Mesendoderm (in vitro differentiated cells): ENCODE measurements at regions not wholly inside any gene's neighbourhood (a gene's known extent, or its start where the extent isn't known, plus 50 kb on each side); places are given as distances from the start of the nearest gene placed in this dataset.

Experiments used
- DNase-seq: peaks from one replicate; pipeline ENCODE4 v3.0.0; 2013
- H2AK5ac ChIP-seq: 2 replicates; pipeline ENCODE4 v1.6.1; 2013; ENCODE audit warnings: low read length, inconsistent platforms
- H2BK120ac ChIP-seq: 2 replicates; pipeline ENCODE4 v1.6.1; 2013; ENCODE audit warnings: low read depth, mild to moderate bottlenecking, low read length, moderate library complexity, mixed read lengths
- H2BK15ac ChIP-seq: replicated peaks from 2 replicates; pipeline ENCODE4 v1.6.1; 2013; ENCODE audit warnings: low read depth, mild to moderate bottlenecking, moderate library complexity
- H2BK5ac ChIP-seq: 2 replicates; pipeline ENCODE4 v1.6.1; 2013; ENCODE audit warnings: low read length, inconsistent platforms
- H3K18ac ChIP-seq: 2 replicates; pipeline ENCODE4 v1.6.1; 2013; ENCODE audit warnings: mild to moderate bottlenecking, low read length, mixed read lengths
- H3K23ac ChIP-seq: one replicate; pipeline ENCODE4 v1.6.1; 2013; ENCODE audit warnings: low read length
- H3K27ac ChIP-seq: 2 replicates; pipeline ENCODE4 v1.5.1; 2013; ENCODE audit warnings: low read depth, mild to moderate bottlenecking, inconsistent platforms, low read length, moderate library complexity
- H3K27me3 ChIP-seq: 2 replicates; pipeline ENCODE4 v1.6.1; 2013; ENCODE audit warnings: low read length, control low read depth, mild to moderate bottlenecking, inconsistent platforms; ENCODE audit not compliant: insufficient read depth, poor library complexity
- H3K36me3 ChIP-seq: 2 replicates; pipeline ENCODE4 v1.6.1; 2013; ENCODE audit warnings: low read length, inconsistent platforms; ENCODE audit not compliant: control insufficient read depth, insufficient read depth
- H3K4ac ChIP-seq: one replicate; pipeline ENCODE4 v1.6.1; 2013; ENCODE audit warnings: low read depth, mild to moderate bottlenecking, low read length, moderate library complexity
- H3K4me1 ChIP-seq: 2 replicates; pipeline ENCODE4 v1.6.1; 2013; ENCODE audit warnings: low read depth, low read length, inconsistent platforms; ENCODE audit not compliant: control insufficient read depth
- H3K4me2 ChIP-seq: 2 replicates; pipeline ENCODE4 v1.6.1; 2013; ENCODE audit warnings: low read length
- H3K4me3 ChIP-seq: 2 replicates; pipeline ENCODE4 v1.5.1; 2013; ENCODE audit warnings: mild to moderate bottlenecking, low read length
- H3K56ac ChIP-seq: one replicate; pipeline ENCODE4 v1.6.1; 2013; ENCODE audit warnings: low read length
- H3K79me1 ChIP-seq: 2 replicates; pipeline ENCODE4 v1.6.1; 2013; ENCODE audit warnings: low read length, inconsistent platforms
- H3K79me2 ChIP-seq: 2 replicates; pipeline ENCODE4 v1.6.1; 2013; ENCODE audit warnings: mild to moderate bottlenecking, low read length; ENCODE audit not compliant: control insufficient read depth, insufficient read depth
- H3K9ac ChIP-seq: 2 replicates; pipeline ENCODE4 v1.6.1; 2013; ENCODE audit warnings: low read length, inconsistent platforms
- H4K5ac ChIP-seq: one replicate; pipeline ENCODE4 v1.6.1; 2013; ENCODE audit warnings: low read length
- H4K8ac ChIP-seq: one replicate; pipeline ENCODE4 v1.6.1; 2013; ENCODE audit warnings: low read depth, mild to moderate bottlenecking, control low read depth, low read length, moderate library complexity
- WGBS: extraction: QIAGEN DNeasy Blood & Tissue Kit; methylation state at CpG from one replicate; pipeline ENCODE4 v1.1.7; 2013; ENCODE audit warnings: low lambda C conversion rate, missing lambda C conversion rate; ENCODE audit not compliant: insufficient coverage; ENCODE audit errors: extremely low coverage; 5-methylcytosine and 5-hydroxymethylcytosine counted together

GRCh38 chr15:38945551-38946298, 381.1 kb upstream of the RASGRP1 start:
- WGBS: no CpG with 5 or more reads among the region's 5 CpGs
- H2BK15ac ChIP-seq: no peak overlapping the region
- no peaks in the 10 kb centered on the region for H3K36me3 ChIP-seq
- no peak overlapping the region for H3K18ac ChIP-seq
- no peaks in the 10 kb centered on the region for H3K27me3 ChIP-seq
- H3K4ac ChIP-seq: no peak overlapping the region
- no peak overlapping the region for H3K4me2 ChIP-seq
- no peaks in the 10 kb centered on the region for H3K79me1 ChIP-seq
- no peak overlapping the region for H3K9ac ChIP-seq
- peak; percentile 37 for DNase-seq
- H4K8ac ChIP-seq: no peak overlapping the region
- no peak overlapping the region for H3K4me3 ChIP-seq
- H2BK120ac ChIP-seq: no peak overlapping the region
- H3K56ac ChIP-seq: no peak overlapping the region
- no peak overlapping the region for H3K23ac ChIP-seq
- H3K79me2 ChIP-seq: no peaks in the 10 kb centered on the region
- no peak overlapping the region for H4K5ac ChIP-seq
- H2BK5ac ChIP-seq: no peak overlapping the region
- H3K27ac ChIP-seq: no peak overlapping the region
- H3K4me1 ChIP-seq: no peaks in the 10 kb centered on the region
- no peak overlapping the region for H2AK5ac ChIP-seq

GRCh38 chr15:38954090-38954489, 389.5 kb upstream of the RASGRP1 start:
- Histone ChIP-seq H3K9ac (no peak overlapping the region), H3K23ac (no peak overlapping the region), H3K18ac (no peak overlapping the region), H3K27me3 (no peaks in the 10 kb centered on the region), H3K79me1 (no peaks in the 10 kb centered on the region), H3K4me2 (no peak overlapping the region), H2AK5ac (no peak overlapping the region), H4K8ac (no peak overlapping the region), H3K56ac (no peak overlapping the region), H4K5ac (no peak overlapping the region), H3K27ac (no peak overlapping the region), H2BK15ac (no peak overlapping the region), H3K4me3 (no peak overlapping the region), H2BK120ac (no peak overlapping the region), H2BK5ac (no peak overlapping the region), H3K36me3 (no peaks in the 10 kb centered on the region), H3K79me2 (no peaks in the 10 kb centered on the region), H3K4me1 (no peaks in the 10 kb centered on the region), H3K4ac (no peak overlapping the region)
- no CpG with 5 or more reads among the region's 3 CpGs for WGBS
- no peak for DNase-seq

- Histone ChIP-seq H3K23ac (no peak overlapping the region), H3K36me3 (no peaks in the 10 kb centered on the region), H2BK120ac (no peak overlapping the region), H3K27ac (no peak overlapping the region), H3K4ac (no peak overlapping the region), H3K4me3 (no peak overlapping the region), H3K9ac (no peak overlapping the region), H3K4me1 (no peaks in the 10 kb centered on the region), H3K4me2 (no peak overlapping the region), H2AK5ac (no peak overlapping the region), H2BK15ac (no peak overlapping the region), H3K18ac (no peak overlapping the region), H4K5ac (no peak overlapping the region), H2BK5ac (no peak overlapping the region), H3K79me2 (no peaks in the 10 kb centered on the region), H3K56ac (no peak overlapping the region), H4K8ac (no peak overlapping the region), H3K27me3 (no peaks in the 10 kb centered on the region), H3K79me1 (no peaks in the 10 kb centered on the region)
- no peak for DNase-seq
- no CpG with 5 or more reads among the region's 2 CpGs for WGBS
These were observed 396.8 kb upstream of the RASGRP1 start for GRCh38 chr15:38961456-38961855.

- Histone ChIP-seq H3K4me3 (no peak overlapping the region), H3K36me3 (no peaks in the 10 kb centered on the region), H3K4me1 (no peaks in the 10 kb centered on the region), H3K27ac (no peak overlapping the region), H4K8ac (no peak overlapping the region), H3K18ac (no peak overlapping the region), H2BK120ac (no peak overlapping the region), H3K9ac (no peak overlapping the region), H2BK5ac (no peak overlapping the region), H3K79me1 (no peaks in the 10 kb centered on the region), H3K79me2 (no peaks in the 10 kb centered on the region), H4K5ac (no peak overlapping the region), H3K27me3 (no peaks in the 10 kb centered on the region), H3K56ac (no peak overlapping the region), H2AK5ac (no peak overlapping the region), H2BK15ac (no peak overlapping the region), H3K4me2 (no peak overlapping the region), H3K4ac (no peak overlapping the region), H3K23ac (no peak overlapping the region)
- DNase-seq: no peak
- WGBS: no CpG with 5 or more reads among the region's 2 CpGs
These were observed 397.3 kb upstream of the RASGRP1 start for GRCh38 chr15:38961931-38962330.

GRCh38 chr15:38972831-38973230, 408.2 kb upstream of the RASGRP1 start:
- Histone ChIP-seq H3K4me3 (no peak overlapping the region), H3K4me2 (no peak overlapping the region), H4K8ac (no peak overlapping the region), H3K79me2 (no peaks in the 10 kb centered on the region), H4K5ac (no peak overlapping the region), H3K23ac (no peak overlapping the region), H3K18ac (no peak overlapping the region), H2BK15ac (no peak overlapping the region), H3K36me3 (no peaks in the 10 kb centered on the region), H2BK120ac (no peak overlapping the region), H3K4ac (no peak overlapping the region), H3K4me1 (no peaks in the 10 kb centered on the region), H2BK5ac (no peak overlapping the region), H3K9ac (no peak overlapping the region), H2AK5ac (no peak overlapping the region), H3K79me1 (no peaks in the 10 kb centered on the region), H3K27me3 (no peaks in the 10 kb centered on the region), H3K27ac (no peak overlapping the region), H3K56ac (no peak overlapping the region)
- no peak for DNase-seq
- no CpG with 5 or more reads among the region's 4 CpGs for WGBS
